ENCODE measurements at regions not wholly inside any gene's neighbourhood (a gene's known extent, or its start where the extent isn't known, plus 50 kb on each side); places are given as distances from the start of the nearest gene placed in this dataset.

DNA sequence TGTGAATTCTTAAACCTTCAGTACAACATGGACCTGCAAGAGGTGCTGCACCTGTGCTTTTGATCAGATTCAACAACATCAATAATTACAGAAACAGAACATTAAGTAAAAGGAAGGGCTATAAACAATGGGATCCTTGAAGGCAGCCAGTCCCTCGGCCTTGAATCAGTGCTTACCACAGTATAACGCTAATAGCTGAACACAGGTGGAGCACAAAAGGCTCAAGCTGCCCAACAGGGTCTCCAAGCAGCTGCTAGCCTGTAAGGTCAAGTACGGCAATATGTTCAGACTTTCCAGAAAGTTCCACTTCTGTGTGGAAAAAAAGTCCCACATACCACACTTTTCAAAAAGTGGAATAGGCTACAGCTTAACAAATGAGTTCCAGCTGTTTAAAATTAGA, 61.9 kb upstream of the ITGA1 start:
- DNase-seq (ENCODE audit: low spot score), result no peak

DNA sequence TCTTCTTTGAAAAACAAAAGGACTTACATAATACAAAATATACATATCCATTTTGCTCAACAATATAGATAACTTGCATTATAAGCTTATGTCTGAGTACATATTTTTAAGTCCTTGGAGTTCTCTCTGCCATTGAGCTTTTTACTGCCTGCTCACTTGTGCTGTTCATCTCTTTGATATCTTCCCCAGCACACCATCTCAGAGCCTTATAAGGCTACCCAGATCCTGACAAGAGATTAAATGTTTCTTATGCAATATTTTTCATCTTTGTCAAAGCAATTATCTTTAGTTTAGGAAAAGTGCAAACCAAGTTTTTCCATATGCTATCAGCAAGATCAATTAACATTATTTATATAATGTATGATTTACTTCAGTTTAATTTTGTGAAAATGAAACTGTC, 60.7 kb upstream of the ITGA1 start:
- DNase-seq (ENCODE audit: low spot score), result no peak

DNA sequence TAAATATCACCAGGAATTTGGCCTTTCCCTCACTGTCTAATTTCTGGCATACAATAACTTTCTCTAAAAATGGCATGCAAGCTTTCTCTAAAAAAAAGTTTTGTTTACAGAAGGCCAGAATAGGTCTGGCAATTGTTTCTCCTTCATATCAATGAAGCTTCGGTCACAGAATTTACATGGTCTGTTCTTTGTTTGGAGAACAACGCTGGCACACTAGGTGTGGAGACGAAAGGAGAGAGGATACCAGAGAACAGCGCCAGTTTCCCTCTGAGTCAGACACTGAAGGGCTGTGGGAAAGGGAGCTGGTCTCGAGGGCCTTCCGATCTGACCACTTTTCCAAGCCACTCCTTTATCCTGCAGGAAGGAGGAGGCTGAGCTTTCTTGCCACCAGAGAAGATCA, 60.1 kb upstream of the ITGA1 start:
- peak; percentile 51 for DNase-seq (ENCODE audit: low spot score)

DNA sequence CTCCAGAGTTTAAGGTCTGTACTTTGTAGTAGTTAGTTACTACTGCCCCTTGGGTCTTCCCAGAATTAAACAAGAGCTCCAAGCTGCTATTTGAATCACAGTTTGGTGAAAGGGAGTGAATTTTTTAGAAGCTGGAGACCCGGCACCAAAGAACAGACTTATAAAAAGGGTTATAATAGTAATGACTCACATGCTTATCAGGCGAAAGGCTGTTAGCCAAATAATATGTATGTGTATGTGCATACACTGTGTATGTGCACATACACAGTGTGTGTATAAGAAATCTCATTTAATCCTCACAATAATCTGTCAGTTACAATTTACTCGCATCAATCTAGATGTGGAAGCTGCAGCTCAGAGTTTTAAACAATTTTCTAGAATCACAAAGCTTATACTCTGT, 59.5 kb upstream of the ITGA1 start:
- DNase-seq (ENCODE audit: low spot score), result no peak

DNA sequence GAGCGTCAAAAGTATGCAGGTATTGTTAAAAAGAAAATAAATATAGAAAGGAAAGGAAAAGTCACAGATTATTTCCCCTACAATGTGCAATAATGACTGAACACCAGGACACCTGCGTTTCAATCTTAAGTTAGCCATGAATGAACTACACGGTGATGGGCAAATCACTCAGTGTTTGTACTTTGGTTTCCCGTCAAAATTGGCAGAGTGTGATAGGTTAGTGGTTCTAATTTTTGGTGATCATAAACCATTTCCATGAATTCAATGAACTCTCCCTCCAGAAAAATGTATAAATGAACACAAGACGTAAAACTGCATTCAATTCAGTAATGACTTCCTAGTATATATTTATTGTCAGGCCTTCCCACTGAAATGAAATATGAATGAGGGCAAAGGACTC, 59.0 kb upstream of the ITGA1 start:
- DNase-seq (ENCODE audit: low spot score), result no peak

DNA sequence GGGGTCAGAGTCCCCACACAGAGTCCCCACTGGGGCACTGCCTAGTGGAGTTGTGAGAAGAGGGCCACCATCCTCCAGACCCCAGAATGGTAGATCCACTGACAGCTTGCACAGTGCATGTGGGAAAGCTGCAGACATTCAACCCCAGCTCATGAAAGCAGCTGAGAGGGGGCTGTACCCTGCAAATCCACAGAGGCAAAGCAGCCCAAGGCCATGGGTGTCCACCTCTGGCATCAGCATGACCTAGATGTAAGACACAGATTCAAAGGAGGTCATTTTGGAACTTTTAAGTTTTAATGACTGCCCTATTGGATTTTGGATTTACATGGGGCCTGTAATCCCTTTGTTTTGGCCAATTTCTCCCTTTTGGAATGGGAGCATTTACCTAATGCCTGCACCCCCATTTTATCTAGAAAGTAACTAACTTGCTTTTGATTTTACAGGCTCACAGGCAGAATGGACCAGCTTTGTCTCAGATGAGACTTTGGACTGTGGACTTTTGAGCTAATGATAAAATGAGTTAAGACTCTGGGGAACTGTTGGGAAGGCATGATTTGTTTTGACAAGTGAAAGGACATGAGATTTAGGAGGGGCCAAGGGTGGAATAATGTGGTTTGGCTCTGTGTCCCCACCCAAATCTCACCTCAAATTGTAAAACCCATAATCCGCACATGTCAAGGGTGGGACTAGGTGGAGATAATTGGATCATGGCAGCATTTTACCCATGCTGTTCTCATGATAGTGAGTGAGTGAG, 56.3 kb upstream of the ITGA1 start:
- DNase-seq (ENCODE audit: low spot score), result no peak

DNA sequence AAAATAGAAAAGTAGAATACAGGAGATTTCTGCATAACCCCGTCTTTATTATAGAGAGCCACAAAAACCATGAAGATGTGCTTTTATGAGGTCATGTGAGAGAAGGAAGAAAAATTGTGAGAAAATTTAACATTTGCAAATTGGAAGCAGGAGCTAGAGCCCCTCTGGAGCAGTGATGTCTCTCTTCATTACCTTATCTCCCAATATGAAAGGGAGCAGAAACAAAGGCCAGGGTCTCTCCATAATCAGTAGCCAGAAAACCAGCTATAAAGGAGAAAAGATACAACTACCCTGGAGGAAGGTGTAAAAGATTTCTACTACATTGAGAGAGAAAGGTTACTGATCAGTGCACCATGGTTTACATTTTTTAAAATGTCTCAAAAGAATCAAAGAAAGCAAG, 53.2 kb upstream of the ITGA1 start:
- no peak for DNase-seq (ENCODE audit: low spot score)

DNA sequence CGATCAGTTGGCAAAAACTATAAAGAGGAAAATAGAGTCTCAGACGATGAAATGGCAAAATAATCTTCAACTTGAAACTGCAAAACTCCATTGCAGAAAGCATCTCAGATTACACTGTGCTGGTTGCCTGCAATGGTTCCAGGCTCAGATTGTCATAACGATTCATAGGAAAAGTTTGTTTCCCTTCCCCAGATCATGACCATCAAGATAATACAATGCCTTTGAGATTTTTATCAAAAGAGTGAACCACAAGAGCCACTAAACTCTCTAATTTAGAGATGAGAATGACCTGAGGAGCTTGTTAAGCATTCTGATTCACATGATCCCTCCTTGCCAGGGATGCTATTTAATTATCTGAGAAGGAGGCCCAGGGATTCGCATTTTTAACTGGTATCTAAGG, 52.6 kb upstream of the ITGA1 start:
- DNase-seq (ENCODE audit: low spot score), result no peak
